Fibroblast of skin of left biceps (primary cell): ENCODE measurements at regions not wholly inside any gene's neighbourhood (a gene's known extent, or its start where the extent isn't known, plus 50 kb on each side); places are given as distances from the start of the nearest gene placed in this dataset.

Source experiments
- DNase-seq, 2 experiments: peaks; one replicate each; pipeline ENCODE4 v3.0.0-alpha.2; 2013; ENCODE audit warnings: low read depth in 2 of 2

DNA sequence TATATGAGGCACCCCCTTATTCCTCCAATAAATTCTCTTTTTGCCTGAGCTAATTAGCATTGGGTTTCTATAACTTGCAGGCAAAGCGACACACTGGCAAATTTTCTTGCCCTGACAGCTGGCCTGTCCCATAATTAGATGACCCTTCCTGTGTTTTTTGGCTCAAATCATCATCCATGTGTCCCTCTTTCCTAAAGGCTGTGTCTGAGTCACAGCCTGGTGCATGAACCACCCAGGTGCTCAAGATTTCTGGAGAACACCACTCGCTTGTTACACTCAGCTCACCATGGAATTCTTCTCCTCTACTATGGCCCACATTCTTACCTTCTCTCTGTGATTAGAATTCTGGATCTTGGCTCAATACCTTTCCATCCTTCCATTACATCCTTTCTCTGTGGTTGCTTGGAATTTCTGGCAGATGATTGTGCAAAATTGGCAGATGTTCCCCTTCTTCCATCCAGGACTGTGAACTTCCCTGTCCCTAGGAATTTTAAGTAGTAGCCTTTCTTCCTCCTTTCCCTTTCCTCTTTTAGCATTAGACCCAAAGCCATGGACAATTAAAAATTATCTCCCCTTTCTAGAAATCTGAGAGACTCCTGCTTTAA, 116.0 kb upstream of the ANKRD1 start:
- DNase-seq = peak in 1 of 2 experiments; percentile 29

DNA sequence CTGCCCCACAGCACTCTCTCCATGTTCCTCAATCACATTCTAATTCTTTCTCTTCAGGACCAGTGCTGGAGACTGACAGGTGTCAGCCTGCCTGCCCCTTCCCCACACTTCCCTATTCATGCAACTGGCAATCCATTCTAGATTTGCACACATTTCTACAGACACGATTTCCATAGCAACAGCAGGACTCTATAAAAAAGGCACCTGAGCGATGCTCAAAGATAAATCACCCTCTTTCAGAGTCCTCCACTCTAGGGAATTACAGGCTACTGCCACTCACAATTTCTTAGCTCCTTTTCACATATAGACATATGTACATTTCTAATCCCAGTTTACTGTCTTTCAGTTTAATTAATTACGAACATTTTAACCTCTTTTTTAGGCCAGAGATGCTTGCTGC, 118.1 kb upstream of the ANKRD1 start:
- no peak for DNase-seq

DNA sequence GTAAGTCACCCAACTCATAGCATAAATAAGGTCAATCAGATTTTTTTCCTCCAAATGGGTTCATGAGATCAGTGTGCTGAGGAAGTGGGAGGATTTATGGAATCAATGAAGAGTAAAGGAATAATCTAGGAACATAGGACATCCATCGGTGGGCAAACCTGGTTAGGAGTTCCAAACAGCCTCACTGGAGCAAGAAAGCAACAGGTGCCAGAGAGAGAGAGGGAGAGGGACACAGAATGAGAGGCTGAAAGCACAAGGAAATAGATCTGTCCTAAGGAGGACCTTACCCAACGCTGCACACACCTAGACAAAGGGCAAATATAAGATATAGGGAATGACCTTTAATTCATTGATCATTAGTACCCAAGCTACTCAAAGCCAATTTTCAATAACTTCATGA, 119.5 kb upstream of the ANKRD1 start:
- no peak for DNase-seq

DNA sequence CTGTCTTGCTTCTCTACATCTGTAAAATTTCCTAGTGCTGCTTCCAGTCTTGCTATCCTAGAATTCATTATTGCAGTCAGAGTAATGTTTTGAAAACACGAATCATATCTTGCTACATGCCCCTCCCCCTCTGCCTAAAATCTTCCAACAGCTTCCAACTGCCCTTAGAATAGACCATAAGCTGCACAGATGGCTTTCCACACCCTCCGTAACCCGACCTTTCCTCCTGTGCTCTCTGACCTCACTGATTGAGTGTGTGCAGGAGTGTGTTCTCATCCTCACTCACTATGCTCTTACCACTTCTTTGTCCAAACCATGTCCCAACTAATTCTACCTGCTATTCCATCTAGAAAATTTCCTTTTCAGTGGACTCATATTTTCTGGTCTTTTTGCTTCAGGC, 121.2 kb upstream of the ANKRD1 start:
- DNase-seq = no peak

DNA sequence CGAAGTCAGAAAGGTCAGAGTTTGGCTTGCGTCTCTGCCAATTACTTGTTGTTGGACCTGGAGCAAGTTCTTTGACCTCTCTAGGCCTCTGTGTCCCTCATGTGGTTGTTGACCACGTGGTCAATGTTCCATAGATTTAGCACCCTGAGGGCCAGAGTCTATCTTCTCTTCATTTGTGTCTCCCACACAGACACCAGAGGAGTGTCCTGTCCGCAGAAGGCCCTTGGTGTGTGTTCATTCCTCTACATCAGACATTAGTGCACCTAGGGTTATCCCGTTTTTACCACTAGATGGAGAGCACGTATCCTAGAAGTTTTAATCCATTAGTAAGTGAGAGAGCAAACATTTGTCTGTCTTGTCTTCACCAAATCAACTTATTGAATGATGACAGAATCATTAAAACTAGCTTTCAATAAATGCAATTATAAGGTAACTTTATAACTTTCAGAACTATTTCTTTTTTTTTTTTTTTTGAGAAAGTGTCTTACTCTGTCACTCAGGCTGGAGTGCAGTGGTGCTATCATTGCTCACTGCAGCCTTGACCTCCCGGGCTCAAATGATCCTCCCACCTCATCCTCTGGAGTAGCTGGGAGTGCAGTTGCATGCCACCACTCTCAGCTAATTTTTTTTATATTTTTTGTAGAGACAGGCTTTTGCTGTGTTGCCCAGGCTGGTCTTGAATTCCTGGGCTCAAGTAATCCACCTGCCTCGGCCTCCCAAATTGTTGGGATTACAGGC, 122.5 kb upstream of the ANKRD1 start:
- no peak for DNase-seq

DNA sequence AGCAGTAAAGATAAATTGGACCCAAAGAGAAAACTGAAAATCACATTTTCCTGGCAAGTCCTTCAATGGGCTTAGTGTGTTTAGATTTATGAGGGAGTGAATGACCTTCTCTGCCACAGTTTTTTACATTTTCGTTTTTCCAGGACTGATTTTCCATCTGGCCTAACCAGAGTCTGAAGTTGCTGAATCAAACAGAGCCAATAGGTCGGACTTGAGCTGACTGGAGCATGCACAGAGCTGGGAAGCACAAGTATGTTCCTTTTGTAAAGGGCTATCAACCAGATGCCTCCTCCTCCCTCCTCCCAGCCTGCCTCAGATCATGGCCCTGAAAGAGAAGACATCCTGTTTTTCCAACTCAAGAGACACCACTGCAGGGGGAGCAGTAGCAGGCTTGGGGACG, 126.0 kb upstream of the ANKRD1 start:
- no peak for DNase-seq

DNA sequence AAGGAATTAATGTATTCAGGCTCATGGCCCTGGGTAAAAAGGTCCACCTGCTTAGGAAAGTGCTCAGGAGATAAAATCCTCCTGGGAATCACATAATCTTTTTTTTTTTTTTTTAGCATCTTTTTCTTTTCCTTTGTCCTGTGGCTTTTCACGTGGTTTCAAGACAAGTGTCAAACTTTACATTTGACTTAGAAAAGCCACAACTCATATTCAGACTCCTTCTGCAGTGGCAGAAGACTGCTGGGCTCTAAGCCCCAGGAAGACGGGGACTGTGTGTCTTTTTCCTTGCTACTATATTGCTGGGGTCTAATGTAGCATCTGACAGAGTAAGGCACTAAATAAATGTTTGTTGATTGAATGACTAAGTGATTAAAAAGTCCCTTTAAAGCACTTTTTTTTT, 127.5 kb upstream of the ANKRD1 start:
- DNase-seq = no peak

DNA sequence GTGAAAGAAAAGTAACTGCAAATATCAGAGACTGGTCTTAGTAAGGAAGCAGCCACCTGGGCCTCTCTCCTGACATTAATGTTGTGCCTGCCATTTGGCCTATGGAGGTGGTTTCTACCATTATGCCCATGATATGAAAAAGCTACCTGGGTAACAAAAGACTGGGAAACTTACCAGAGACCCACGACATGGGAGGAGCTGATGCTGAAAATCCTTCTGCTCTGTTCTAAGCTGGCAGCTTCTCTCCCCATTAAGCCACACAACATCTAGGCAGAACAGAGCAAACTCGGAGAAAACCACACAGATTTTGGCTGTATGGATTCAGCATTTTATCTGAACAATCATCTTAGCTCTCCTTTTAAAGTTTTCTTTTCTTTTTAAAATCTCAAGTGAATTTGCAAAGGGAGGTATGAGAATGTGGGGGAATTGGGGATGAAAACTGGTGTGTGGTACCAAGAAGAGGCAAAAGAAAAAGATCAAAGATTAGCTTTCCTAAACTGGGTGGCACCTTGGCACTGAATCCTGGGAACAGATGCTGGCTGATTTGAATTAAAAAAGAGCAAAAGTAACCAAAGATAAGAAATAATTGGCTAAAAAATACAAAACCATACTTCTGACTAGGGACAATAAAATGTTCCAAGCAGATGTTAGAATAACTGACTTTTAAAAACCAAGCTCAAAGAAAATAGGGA, 128.6 kb upstream of the ANKRD1 start:
- no peak for DNase-seq

DNA sequence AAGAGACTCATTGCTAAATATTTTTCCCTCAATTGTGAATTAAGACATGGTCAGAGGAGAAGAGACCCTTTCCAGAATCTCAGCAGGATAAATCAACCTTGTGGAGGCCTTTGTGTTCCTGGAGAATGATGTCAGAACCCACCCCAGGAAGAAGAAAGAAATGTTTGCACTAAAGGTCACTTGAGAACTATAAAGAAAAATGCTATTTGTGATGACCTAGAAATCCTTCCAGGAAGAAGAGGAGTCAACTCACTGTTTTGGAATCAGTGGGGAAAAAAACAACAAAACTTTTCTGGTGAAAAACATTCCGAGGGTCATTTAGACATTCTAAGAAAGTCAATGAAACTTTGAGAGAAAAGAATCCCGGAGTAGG, 129.1 kb upstream of the ANKRD1 start:
- no peak for DNase-seq

DNA sequence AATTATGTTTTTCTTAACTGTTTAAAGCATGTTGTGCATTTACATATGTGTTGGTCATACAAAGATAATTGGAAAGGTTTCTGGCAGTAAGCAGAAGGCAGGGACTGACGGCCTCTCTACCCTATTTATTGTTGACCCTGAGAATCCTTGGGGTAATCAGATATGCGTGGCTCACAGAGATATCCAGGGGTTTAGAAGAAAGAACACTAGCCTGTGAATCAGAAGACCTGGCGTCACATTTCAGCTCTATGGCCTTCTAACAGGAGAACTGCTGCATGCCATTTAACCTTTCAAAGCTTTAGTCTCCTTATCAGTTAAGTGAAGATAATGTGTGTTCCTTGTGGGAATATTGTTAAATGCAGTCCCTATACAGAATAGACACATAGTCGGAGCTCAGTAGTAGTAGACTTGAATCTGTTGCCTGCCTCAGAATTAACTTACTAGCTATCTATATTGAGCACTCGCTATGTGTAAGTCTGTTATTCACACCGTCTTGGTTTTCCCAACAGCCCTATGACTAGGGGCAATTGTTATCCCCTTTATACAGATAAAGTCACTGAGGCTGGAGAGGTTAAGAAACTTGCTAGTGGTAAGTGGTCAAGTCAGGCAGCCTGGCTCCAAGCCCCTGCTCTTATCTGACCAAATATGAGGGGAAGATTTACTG, 129.6 kb upstream of the ANKRD1 start:
- no peak for DNase-seq

DNA sequence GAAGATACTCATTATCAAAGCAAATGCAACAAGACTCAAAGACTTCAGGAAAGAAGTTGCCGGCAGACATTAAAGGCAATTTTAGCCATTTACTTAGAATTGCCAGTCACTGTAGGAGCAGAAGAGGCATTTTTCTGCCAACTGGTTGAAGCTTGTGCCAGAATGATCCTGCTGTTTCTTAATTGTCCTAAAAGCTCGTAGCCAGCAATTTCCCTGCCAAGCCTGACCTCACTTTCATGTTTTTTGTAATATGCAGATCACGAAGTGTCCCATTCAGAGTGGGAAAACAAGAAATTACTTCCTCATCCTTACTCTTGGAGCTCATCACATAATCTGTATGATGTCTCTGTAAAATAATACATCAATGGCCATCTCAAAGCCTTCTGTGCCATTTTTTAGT, 130.9 kb upstream of the ANKRD1 start:
- DNase-seq = no peak

DNA sequence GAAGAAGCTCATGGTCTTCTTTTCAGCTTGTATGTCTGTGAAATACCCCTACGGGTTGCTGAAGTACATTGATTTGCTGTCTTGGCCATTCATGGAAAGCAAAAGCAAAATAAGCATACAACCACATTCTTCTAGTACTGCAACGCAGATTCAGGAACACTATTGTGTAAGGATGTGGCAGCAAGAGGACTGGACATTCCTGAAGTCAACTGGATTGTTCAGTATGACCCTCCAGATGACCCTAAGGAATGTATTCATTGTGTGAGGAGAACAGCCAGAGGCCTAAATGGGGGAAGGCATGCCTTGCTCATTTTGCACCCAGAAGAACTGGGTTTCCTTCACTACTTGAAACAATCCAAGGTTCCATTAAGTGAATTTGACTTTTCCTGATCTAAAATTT, 133.4 kb upstream of the ANKRD1 start:
- no peak for DNase-seq

DNA sequence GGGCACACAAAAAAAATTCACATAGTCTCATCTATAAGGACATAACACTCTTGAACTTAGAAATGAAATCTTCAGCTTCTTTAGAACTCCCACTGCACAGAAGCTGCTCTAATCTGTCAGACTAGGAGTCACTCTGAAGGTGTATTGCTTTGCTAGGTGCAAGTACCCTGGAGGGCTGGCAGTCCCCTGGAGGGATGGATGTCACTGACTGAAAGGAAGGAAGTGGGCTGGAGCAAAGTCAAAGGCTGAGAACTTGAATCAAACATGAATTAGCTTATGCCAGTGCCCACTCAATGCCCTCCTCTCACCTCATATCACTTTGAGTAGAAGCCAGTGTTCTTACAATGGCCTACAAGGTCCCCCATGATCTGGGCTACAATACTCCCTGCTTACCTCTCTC, 140.3 kb upstream of the ANKRD1 start:
- no peak for DNase-seq

DNA sequence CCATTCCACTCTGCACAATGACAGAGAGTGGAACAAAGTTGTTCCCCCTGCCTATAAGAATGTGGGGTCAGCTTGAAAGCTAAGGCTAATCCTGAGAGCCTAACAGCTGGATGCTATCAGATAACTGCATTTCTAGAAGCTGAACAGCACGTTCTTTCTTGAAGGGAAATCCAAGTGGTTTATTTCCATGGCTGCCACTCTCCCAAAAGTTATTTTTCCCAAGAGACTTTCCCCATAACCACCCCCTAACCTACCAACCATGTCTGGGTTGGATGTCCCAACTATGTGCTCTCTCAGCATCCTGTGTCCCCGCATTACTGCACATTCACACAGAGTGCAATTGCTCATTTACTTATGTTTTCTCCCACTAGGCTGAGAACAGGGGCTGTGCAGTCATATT, 140.7 kb upstream of the ANKRD1 start:
- no peak for DNase-seq

DNA sequence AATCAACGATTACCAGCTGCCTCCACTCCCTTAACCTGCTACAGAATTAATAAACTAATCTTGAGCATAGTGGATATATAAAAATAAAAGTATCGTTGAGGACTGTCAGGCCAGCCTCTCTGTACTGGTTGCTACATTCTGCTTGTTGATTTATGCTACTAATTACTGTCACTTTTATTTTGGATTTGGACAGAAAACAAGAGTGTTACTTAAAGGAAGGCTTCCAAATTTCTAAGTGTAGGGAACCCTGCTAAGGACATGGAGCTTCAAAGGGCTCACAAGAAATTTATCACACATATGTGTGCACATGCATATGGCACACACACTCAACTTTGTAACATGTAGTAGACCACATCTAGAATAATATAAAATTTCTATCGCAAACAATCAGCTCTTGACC, 141.2 kb upstream of the ANKRD1 start:
- no peak for DNase-seq

DNA sequence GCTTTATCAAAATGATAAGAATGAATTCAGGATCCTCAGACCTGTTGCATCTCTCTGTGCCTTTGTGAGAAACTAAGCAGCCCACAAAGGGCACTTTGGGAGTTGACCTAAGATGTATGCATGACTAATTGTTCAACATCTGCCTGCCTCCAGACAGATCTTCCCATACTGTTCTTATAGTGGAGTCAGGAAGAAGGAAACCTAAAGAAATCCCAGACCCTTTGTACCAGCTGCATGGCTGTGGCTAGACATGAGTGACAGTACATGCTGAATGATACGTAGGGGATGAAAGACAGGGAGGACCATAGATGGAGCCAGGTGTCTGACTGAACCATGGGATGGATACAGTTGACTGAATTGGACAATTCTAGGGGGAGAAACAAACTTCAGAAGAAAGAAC, 148.7 kb upstream of the PCGF5 start:
- no peak for DNase-seq

DNA sequence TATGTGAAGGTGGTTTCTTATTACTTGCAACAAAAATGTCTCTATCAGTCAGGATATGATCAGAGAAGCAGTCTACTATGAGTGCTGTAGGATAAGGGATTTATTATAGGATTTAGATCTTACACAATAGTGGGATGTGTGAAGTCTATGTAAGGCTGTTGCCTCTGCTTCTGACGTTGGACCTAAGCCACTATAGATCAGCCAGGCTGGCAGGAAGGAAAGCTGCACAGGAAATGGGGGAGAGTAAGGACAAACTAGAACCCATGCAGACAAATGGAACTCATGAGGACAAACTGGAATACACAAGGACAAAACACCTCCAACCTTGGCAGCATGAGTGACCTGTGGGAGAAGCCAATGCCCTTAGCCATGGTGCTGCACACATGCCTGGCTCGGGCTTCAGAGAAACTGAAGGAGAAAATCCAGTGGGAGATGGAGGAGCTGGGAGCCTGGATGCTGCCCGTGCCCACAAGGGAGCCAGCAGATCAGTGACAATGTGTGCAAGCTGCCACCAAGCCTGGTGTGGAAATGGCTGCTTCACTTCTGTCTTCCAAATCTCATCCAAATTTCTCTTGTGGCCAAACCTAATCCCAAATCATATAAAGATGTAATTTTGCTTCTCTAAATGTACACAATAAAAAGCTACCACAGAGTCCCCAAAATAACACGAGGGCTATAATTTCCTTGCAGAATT, 147.0 kb upstream of the PCGF5 start:
- DNase-seq = no peak

DNA sequence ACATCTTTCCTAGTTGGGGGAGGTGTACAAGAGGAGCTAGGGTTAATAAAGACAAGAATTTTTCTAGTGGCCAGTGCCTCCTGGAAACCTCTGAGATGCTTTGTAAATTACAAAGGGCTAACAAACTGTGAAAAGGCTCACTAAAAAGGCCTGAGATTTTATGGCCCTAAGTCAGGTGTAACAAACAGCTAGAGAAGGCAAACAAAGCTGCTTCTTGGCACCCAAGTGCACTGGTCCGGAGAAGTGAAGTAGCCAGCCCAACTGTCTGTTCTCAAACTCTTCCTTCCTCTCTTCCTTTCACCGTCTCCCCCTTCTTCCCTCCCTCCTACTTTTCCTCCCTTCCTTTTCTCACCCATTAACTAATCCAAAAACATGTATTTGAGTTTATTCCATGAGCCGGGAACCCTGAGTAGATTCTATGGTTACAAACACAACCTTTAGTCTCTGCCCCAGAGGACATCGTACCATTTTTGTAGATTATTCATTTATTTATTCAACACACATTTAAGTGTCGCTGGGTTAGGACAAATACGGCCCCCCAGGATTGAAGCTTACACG, 143.4 kb upstream of the PCGF5 start:
- no peak for DNase-seq

DNA sequence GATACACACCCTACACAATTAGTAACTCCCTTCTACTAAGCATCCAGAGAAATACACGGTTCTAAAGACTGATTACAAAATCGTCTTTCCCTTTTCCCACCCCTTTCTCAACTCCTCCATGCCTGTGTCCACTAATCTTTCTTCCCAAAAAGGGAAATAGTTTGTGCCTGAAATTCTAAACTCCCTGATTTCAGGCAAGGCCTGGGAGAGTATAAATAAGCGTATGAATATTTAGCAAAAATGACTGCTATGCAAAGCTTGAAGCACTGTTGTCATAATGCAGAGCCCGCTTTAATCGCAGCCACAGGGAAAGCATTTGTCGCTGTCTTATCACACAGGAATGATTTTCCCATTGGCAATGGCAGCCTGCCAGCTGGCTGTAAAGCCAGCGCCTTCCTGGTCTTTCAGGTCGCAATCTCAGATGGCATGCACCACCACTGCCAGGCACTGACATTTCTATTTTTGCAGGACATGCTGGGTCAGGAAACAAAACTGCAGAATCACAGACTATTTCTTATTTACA, 142.9 kb upstream of the PCGF5 start:
- DNase-seq = no peak

DNA sequence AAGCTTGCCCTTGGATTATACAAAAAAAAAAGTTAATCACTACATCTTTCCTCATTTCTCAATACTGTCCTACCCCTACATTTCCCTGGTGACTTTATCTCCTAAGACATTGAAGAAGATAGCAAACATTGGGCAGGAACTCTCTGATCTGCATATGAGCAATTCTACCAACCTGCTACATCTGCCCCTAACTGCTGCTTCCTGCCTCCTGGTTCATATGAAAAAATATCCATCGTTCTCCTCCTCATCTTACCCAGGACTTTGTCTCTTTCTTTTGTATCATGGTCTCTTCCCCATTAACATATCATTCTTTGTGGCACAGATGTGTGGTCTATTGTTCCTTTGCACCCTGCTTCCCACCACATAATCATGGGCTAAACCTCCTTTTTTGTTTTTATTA, 139.7 kb upstream of the PCGF5 start:
- DNase-seq = no peak

DNA sequence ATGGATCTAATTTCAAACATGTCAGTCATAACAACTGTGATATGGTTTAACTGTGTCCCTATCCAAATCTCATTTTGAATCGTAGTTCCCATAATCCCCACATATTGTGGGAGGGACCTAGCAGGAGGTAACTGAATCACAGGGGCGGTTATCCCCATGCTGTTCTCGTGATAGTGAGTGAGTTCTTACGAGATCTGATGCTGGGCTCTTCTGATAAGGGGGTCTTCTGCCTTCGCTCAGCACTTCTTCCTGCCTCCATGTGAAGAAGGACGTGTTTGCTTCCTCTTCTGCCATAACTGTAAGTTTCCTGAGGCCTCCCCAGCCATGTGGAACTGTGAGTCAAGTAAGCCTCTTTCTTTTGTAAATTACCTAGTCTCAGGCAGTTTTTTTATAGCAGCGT, 138.0 kb upstream of the PCGF5 start:
- DNase-seq = no peak
